KMS-11 (cell line): ENCODE measurements at regions not wholly inside any gene's neighbourhood (a gene's known extent, or its start where the extent isn't known, plus 50 kb on each side); places are given as distances from the start of the nearest gene placed in this dataset.

Source experiments
- H2AFZ ChIP-seq: fragments of 200-600 bp; sonication (generic); 2 replicates; pipeline ENCODE4 v1.6.1; 2016; ENCODE audit warnings: antibody characterized with exemption, mixed run types, low read depth
- H3K27ac ChIP-seq: fragments of 200-600 bp; sonication (generic); 2 replicates; pipeline ENCODE4 v1.6.1; 2016; ENCODE audit warnings: mild to moderate bottlenecking, mixed run types
- H3K27me3 ChIP-seq: fragments of 200-600 bp; sonication (generic); 2 replicates; pipeline ENCODE4 v1.6.1; 2017; ENCODE audit warnings: mild to moderate bottlenecking, low read depth, mixed run types, moderate library complexity; ENCODE audit not compliant: insufficient read depth
- H3K36me3 ChIP-seq: fragments of 200-600 bp; sonication (generic); 2 replicates; pipeline ENCODE4 v1.6.1; 2017; ENCODE audit warnings: mild to moderate bottlenecking, mixed run types; ENCODE audit not compliant: insufficient read depth
- H3K4me1 ChIP-seq: fragments of 200-600 bp; sonication (generic); 2 replicates; pipeline ENCODE4 v1.6.1; 2016; ENCODE audit warnings: mild to moderate bottlenecking, low read depth, mixed run types; ENCODE audit not compliant: poor library complexity, severe bottlenecking
- H3K4me2 ChIP-seq: fragments of 200-600 bp; sonication (generic); 2 replicates; pipeline ENCODE4 v1.7.0; 2016; ENCODE audit warnings: mild to moderate bottlenecking, mixed run types
- H3K4me3 ChIP-seq: fragments of 200-600 bp; sonication (generic); IDR thresholded peaks from 2 replicates; pipeline ENCODE4 v1.6.1; 2017; ENCODE audit warnings: low read depth, low read length, mixed read lengths; ENCODE audit not compliant: insufficient read depth
- H3K79me2 ChIP-seq: fragments of 200-600 bp; sonication (generic); 2 replicates; pipeline ENCODE4 v1.6.1; 2016; ENCODE audit warnings: low read depth, mixed run types; ENCODE audit not compliant: insufficient read depth
- H3K9ac ChIP-seq: fragments of 200-600 bp; sonication (generic); 2 replicates; pipeline ENCODE4 v1.6.1; 2016; ENCODE audit warnings: mild to moderate bottlenecking, mixed run types
- H4K20me1 ChIP-seq: fragments of 200-600 bp; sonication (generic); 2 replicates; pipeline ENCODE4 v1.6.1; 2016; ENCODE audit warnings: mild to moderate bottlenecking, mixed run types; ENCODE audit not compliant: insufficient read depth
- TF ChIP-seq, protein P1 (sequence below): fragments of 200-600 bp; sonication (generic); conservative IDR thresholded peaks from 2 replicates; pipeline ENCODE4 v1.6.1; 2017; ENCODE audit warnings: low read depth, mild to moderate bottlenecking, antibody characterized with exemption, low read length, moderate library complexity, mixed read lengths

- Histone ChIP-seq H3K9ac (no peak overlapping the region), H3K27ac (no peak overlapping the region), H4K20me1 (no peaks in the 10 kb centered on the region), H3K36me3 (no peaks in the 10 kb centered on the region), H3K27me3 (no peaks in the 10 kb centered on the region), H2AFZ (no peak overlapping the region), H3K4me1 (no peaks in the 10 kb centered on the region), H3K4me2 (no peak overlapping the region), H3K79me2 (no peaks in the 10 kb centered on the region), H3K4me3 (no peak overlapping the region)
- TF ChIP-seq, protein P1, sequence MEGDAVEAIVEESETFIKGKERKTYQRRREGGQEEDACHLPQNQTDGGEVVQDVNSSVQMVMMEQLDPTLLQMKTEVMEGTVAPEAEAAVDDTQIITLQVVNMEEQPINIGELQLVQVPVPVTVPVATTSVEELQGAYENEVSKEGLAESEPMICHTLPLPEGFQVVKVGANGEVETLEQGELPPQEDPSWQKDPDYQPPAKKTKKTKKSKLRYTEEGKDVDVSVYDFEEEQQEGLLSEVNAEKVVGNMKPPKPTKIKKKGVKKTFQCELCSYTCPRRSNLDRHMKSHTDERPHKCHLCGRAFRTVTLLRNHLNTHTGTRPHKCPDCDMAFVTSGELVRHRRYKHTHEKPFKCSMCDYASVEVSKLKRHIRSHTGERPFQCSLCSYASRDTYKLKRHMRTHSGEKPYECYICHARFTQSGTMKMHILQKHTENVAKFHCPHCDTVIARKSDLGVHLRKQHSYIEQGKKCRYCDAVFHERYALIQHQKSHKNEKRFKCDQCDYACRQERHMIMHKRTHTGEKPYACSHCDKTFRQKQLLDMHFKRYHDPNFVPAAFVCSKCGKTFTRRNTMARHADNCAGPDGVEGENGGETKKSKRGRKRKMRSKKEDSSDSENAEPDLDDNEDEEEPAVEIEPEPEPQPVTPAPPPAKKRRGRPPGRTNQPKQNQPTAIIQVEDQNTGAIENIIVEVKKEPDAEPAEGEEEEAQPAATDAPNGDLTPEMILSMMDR, result no peak
Measured at GRCh38 chr5:86807046-86808031, 189.6 kb downstream of the COX7C start.

- H3K4me1 ChIP-seq, result no peaks in the 10 kb centered on the region
- no peak overlapping the region for H2AFZ ChIP-seq
- H3K36me3 ChIP-seq, result no peaks in the 10 kb centered on the region
- H3K27ac ChIP-seq, result no peak overlapping the region
- no peaks in the 10 kb centered on the region for H4K20me1 ChIP-seq
- TF ChIP-seq, protein P1, result no peak
- H3K79me2 ChIP-seq, result no peaks in the 10 kb centered on the region
- H3K4me2 ChIP-seq, result no peak overlapping the region
- no peak overlapping the region for H3K9ac ChIP-seq
- H3K4me3 ChIP-seq, result no peak overlapping the region
- H3K27me3 ChIP-seq, result no peaks in the 10 kb centered on the region
Measured at GRCh38 chr5:86814315-86814714, 196.6 kb downstream of the COX7C start.

GRCh38 chr5:86814907-86815306, 197.2 kb downstream of the COX7C start:
- no peak overlapping the region for H3K27ac ChIP-seq
- H3K79me2 ChIP-seq, result no peaks in the 10 kb centered on the region
- H3K9ac ChIP-seq, result no peak overlapping the region
- H3K4me1 ChIP-seq, result no peaks in the 10 kb centered on the region
- no peak overlapping the region for H2AFZ ChIP-seq
- no peaks in the 10 kb centered on the region for H4K20me1 ChIP-seq
- TF ChIP-seq, protein P1, result no peak
- H3K4me3 ChIP-seq, result no peak overlapping the region
- no peak overlapping the region for H3K4me2 ChIP-seq
- H3K27me3 ChIP-seq, result no peaks in the 10 kb centered on the region
- H3K36me3 ChIP-seq, result no peaks in the 10 kb centered on the region

DNA sequence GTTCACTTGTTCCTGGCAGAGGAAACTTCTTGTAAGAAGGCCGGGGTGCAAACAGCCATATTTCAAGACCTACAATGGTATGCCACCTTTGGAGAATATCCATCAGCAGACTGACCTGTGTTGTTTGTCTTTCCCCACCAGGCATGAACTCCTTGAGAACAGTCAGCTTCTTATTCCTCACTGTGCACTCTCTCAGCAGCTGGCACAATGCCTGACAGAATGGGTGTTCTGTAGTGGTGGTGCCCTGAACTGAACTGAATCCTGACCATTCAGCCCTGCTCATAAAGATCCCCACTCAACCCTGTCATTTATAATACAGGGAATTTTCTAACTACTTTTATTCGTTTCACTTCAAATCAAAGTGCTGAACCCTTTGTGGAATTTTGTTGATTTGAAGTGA, 206.9 kb downstream of the COX7C start:
- H3K27me3 ChIP-seq, result no peaks in the 10 kb centered on the region
- no peak overlapping the region for H3K27ac ChIP-seq
- no peak overlapping the region for H2AFZ ChIP-seq
- no peaks in the 10 kb centered on the region for H3K79me2 ChIP-seq
- H3K4me3 ChIP-seq, result no peak overlapping the region
- H3K4me2 ChIP-seq, result no peak overlapping the region
- no peaks in the 10 kb centered on the region for H3K36me3 ChIP-seq
- no peak overlapping the region for H3K9ac ChIP-seq
- H3K4me1 ChIP-seq, result no peaks in the 10 kb centered on the region
- H4K20me1 ChIP-seq, result no peaks in the 10 kb centered on the region
- TF ChIP-seq, protein P1, result no peak
